ENCODE measurements at regions not wholly inside any gene's neighbourhood (a gene's known extent, or its start where the extent isn't known, plus 50 kb on each side); places are given as distances from the start of the nearest gene placed in this dataset.

DNA sequence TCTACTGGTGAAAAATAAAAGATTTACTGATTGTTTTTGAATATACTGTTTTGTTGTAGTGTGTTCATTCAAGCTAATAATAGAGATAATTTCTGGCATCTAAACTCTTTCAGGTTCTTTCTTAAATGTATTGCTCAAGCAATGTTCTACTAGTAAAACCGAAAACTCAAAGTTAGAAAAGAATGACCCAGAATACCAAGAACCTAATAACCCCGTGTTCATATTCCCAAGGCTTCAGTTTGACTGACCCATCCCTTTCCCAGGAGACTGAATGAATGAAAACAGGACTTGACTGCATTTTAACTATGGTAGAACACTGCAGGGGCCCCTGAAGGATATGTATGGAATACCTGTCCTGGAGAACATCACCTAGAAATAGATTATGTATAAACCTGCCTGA, 375.3 kb downstream of the MAFB start:
- H3K36me3 Mint-ChIP-seq = no peaks in the 10 kb centered on the region
- no peaks in the 10 kb centered on the region for H3K4me1 Mint-ChIP-seq
- DNase-seq = no peak
- H3K27ac Mint-ChIP-seq = no peak overlapping the region
- peaks cover 2 to 10% (median 4%) of the 10 kb centered on the region in 3 donors for H3K27me3 Mint-ChIP-seq (ENCODE audit: low read depth in 3 of 3)
- no peak overlapping the region for H3K4me3 Mint-ChIP-seq
- peaks cover 0 to 3% (median 0%) of the 10 kb centered on the region in 6 donors for H3K9me3 Mint-ChIP-seq

DNA sequence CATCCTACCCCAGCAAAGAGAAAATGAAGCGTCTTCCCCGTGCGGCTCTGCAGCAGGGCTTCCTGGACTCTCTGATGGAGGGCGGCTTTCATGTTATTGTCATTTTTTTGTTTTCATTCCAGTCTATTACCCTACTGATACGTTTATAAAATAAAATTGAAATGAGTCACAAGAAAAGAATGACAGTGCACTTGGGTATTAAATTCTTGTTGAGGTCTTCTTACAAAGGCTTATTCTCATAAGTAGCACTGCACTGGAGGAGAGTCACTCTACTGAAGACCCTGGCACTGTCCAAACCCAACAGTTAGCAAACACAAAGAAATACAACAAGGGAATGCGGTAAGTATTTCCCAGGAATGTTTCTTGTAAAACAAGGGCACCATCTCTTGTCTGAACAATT, 379.3 kb downstream of the MAFB start:
- no peak for DNase-seq
- Mint-ChIP-seq H3K4me1 (no peaks in the 10 kb centered on the region), H3K27ac (no peak overlapping the region), H3K9me3 (no peaks in the 10 kb centered on the region), H3K27me3 (ENCODE audit: low read depth in 3 of 3) (peaks cover 2 to 15% (median 4%) of the 10 kb centered on the region in 3 donors), H3K36me3 (no peaks in the 10 kb centered on the region), H3K4me3 (no peak overlapping the region)

DNA sequence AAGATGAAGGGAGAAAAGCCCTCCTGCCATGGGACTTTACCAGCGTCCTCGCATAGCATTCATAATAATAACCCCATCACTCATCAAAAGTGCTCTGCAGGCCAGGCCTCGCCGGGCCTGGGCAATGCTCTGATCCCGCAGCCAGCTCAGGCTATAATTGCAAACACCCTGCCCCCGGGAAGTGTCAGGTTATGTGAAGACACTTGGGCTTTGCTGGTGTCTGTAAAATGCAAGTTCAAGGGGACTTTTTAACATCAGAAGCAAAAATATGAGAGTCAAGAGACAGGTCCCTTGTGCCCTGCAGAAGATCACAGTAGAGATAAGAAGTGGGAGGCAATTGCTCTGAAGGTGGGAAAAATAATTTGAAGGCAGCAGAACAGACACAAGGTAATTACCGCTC, 381.0 kb downstream of the MAFB start:
- H3K27ac Mint-ChIP-seq = no peak overlapping the region
- no peaks in the 10 kb centered on the region for H3K9me3 Mint-ChIP-seq
- H3K36me3 Mint-ChIP-seq = no peaks in the 10 kb centered on the region
- H3K27me3 Mint-ChIP-seq (ENCODE audit: low read depth in 3 of 3) = peaks cover 2 to 15% (median 4%) of the 10 kb centered on the region in 3 donors
- DNase-seq = no peak
- H3K4me3 Mint-ChIP-seq = no peak overlapping the region
- H3K4me1 Mint-ChIP-seq = no peaks in the 10 kb centered on the region

DNA sequence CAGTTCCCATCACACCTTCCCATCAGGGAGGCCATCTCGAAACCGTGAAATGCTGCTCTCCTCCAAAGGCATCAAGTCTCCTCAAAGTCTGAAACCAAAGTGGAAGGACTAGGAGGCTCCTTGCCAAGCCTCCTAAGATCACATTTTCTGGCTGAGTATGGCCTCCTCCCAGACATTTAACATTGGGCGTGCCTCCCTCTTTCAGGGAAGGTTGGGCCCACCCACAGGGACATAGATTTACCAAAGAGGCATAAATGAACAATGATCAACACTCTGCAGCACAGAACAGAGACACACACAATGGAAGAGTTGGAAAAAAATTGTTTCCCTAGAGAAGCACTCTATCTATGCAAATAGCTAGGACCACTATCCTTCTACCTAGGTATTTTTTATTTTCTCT, 381.8 kb downstream of the MAFB start:
- H3K36me3 Mint-ChIP-seq = no peaks in the 10 kb centered on the region
- no peaks in the 10 kb centered on the region for H3K4me1 Mint-ChIP-seq
- H3K27me3 Mint-ChIP-seq (ENCODE audit: low read depth in 3 of 3) = peaks cover 2 to 15% (median 4%) of the 10 kb centered on the region in 3 donors
- DNase-seq = no peak
- no peaks in the 10 kb centered on the region for H3K9me3 Mint-ChIP-seq
- no peak overlapping the region for H3K4me3 Mint-ChIP-seq
- no peak overlapping the region for H3K27ac Mint-ChIP-seq

DNA sequence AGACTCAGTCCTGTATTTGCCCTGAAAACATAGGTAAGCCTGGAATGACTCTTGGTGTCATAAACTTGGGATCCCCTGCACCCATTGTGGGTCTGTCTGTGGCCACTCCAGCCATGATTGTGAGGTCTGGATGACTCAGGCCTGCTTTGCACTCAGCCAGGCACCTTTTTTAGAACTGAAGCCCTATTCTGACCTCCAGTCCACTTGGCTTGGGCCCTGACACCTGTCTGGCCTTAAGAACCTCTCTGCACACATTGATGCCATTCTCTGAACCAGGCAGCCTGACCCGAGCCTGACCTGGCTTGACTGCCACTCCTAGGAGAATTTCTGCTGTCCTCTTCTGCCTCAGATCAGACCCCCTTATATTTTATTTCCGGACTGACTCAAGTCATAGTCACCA, 383.7 kb downstream of the MAFB start:
- no peak for DNase-seq
- peaks cover 0 to 2% (median 0%) of the 10 kb centered on the region in 6 donors for H3K9me3 Mint-ChIP-seq
- H3K4me3 Mint-ChIP-seq = no peak overlapping the region
- no peaks in the 10 kb centered on the region for H3K36me3 Mint-ChIP-seq
- no peak overlapping the region for H3K27ac Mint-ChIP-seq
- peaks cover 2 to 8% (median 4%) of the 10 kb centered on the region in 3 donors for H3K27me3 Mint-ChIP-seq (ENCODE audit: low read depth in 3 of 3)
- H3K4me1 Mint-ChIP-seq = no peaks in the 10 kb centered on the region

DNA sequence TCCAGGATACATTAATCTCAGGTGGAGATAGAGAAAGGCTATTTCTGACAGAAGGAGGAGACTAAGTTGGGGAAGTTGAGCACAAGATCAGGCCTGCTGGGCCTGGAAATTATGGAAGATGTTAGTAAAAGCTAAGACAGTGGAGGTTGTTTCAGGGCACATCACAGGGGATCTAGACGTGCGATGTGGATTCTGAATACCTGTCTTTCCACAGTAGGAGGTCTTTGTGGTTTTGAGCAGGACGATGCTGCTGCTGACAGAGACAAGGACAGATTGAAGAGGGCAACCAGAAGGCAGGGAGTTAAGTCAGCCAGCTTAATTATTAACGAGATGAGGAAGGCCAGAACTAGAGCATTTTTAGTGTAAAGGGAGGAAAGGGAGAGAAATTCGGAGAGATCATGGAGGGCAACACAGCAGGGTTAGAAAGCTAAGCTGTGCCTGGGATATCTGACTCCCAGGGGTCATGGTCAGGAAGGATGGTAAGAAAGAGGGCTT, 384.9 kb downstream of the MAFB start:
- Mint-ChIP-seq H3K4me1 (no peaks in the 10 kb centered on the region), H3K36me3 (no peaks in the 10 kb centered on the region), H3K27ac (no peak overlapping the region), H3K9me3 (peaks cover 0 to 2% (median 0%) of the 10 kb centered on the region in 6 donors), H3K4me3 (no peak overlapping the region), H3K27me3 (ENCODE audit: low read depth in 3 of 3) (peaks cover 2 to 6% (median 4%) of the 10 kb centered on the region in 3 donors)
- DNase-seq = no peak

DNA sequence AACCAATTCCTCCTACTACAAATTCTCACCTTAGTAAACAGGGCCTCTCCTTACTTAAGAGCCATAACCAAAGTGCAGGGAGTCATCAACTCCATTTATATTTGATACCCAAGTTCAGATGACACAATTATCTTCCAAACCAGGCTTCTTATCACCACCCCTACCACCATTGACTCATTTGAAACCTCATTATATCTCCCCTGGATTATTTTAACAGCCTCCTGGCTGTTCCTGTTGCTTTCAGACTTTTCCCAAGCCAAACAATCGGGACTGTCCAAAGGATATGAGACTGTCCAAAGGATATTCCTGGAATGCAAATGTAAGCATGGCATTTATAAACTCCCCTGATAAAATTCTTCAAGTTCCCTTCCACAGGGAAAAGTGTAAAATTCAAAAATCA, 394.3 kb downstream of the MAFB start:
- Mint-ChIP-seq H3K4me1 (no peaks in the 10 kb centered on the region), H3K27me3 (ENCODE audit: low read depth in 3 of 3) (peaks cover 0 to 4% (median 0%) of the 10 kb centered on the region in 3 donors), H3K36me3 (no peaks in the 10 kb centered on the region), H3K9me3 (peaks cover 0 to 3% (median 0%) of the 10 kb centered on the region in 6 donors), H3K27ac (no peak overlapping the region), H3K4me3 (no peak overlapping the region)
- DNase-seq = no peak

DNA sequence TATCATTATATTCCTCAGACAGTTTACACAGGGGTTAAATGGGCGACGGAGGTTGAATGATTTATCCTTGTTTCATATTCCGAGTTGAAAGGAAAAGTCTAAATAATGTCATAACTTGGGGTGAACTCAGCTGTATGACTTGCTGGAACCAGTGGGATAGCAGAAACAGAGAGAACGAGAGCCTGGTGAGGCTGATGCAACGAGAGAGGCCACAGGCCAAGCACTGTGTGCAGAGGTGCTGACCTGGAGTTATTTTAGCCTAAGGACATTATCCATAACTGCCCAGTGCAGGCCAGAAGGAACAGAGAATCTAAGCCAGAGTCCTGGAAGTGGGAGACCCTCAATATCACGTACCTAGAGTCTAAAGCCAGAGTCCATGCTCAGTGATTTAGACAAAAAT, 394.9 kb downstream of the MAFB start:
- no peak overlapping the region for H3K27ac Mint-ChIP-seq
- peaks cover 0 to 3% (median 0%) of the 10 kb centered on the region in 6 donors for H3K9me3 Mint-ChIP-seq
- H3K4me3 Mint-ChIP-seq = no peak overlapping the region
- H3K27me3 Mint-ChIP-seq (ENCODE audit: low read depth in 3 of 3) = peaks cover 0 to 4% (median 0%) of the 10 kb centered on the region in 3 donors
- no peak for DNase-seq
- H3K4me1 Mint-ChIP-seq = no peaks in the 10 kb centered on the region
- H3K36me3 Mint-ChIP-seq = no peaks in the 10 kb centered on the region

DNA sequence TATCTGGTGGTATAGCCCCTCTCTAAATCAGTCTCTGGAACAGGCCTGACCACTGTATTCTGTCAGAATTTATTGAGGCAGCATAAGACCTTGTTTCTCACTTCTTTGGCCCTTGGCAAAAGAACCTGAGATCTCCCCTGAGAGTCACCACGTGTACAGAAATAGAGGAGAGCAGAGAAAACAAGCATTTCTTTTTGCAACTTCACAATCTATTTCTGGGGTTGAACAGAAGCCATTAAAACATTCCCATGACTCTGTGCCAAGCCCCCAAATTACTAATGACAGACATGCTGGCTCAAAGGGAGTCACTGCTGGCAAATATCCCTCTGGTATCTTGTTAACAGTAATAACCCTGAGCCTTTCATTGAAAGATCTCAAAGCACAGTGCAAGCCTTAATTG, 395.3 kb downstream of the MAFB start:
- Mint-ChIP-seq H3K4me3 (no peak overlapping the region), H3K4me1 (no peaks in the 10 kb centered on the region), H3K9me3 (peaks cover 0 to 3% (median 0%) of the 10 kb centered on the region in 6 donors), H3K27me3 (ENCODE audit: low read depth in 3 of 3) (peaks cover 0 to 4% (median 0%) of the 10 kb centered on the region in 3 donors), H3K27ac (no peak overlapping the region), H3K36me3 (no peaks in the 10 kb centered on the region)
- DNase-seq = no peak

DNA sequence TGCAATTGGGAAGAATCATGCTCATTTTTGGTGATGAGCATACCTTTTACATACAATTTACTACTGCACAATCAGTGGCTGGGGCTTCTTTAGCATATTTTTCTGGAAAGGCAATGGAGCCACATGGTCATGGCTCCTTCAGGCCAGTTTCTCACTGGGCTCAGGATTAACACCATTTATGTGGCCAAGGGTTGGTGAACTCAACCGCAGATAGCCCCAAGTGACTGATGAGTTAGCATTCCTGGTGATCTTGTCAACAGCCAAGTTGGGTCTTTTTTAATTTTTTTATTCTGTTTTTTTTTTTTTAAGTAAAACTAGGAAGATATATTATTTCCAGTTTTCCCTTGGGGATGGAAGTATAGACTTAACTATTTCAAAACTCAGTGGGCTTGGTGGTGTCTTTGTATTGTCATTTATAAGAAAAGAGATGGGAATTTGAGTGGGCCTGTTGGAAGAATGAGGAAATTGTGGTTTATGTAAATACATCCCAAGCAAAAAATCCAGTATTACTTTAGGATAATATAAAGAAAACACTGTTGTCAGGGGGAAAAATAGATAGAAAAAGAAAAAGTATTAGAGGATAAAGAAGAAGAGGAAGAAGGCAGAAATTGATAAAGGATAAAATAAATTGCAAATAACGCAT, 397.4 kb downstream of the MAFB start:
- peaks cover 0 to 4% (median 0%) of the 10 kb centered on the region in 6 donors for H3K9me3 Mint-ChIP-seq
- no peak overlapping the region for H3K4me3 Mint-ChIP-seq
- no peak overlapping the region for H3K27ac Mint-ChIP-seq
- H3K4me1 Mint-ChIP-seq = no peaks in the 10 kb centered on the region
- H3K27me3 Mint-ChIP-seq (ENCODE audit: low read depth in 3 of 3) = peaks cover 0 to 4% (median 0%) of the 10 kb centered on the region in 3 donors
- no peaks in the 10 kb centered on the region for H3K36me3 Mint-ChIP-seq
- no peak for DNase-seq

DNA sequence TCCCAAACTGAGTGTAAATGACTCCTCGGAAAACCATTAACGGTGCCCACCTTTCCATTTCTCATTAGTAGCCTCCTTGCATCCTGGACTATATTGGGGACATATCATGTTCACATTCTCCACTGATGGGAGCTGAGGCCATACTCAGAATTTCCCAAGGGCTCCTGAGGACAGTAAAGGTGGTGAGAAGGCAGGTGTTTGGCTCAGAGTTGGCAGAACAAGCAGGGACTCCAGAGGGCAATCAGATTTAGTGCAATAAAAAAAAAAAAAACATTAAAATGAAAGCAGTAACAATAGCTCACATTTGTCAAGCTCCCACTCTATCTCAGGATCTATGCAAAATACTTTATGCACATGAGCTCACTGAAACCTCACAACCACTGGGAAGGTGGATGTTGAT, 401.4 kb downstream of the MAFB start:
- H3K27me3 Mint-ChIP-seq (ENCODE audit: low read depth in 3 of 3) = peaks cover 0 to 2% (median 0%) of the 10 kb centered on the region in 3 donors
- DNase-seq = no peak
- H3K4me3 Mint-ChIP-seq = no peak overlapping the region
- H3K9me3 Mint-ChIP-seq = peaks cover 0 to 2% (median 0%) of the 10 kb centered on the region in 6 donors
- H3K4me1 Mint-ChIP-seq = no peaks in the 10 kb centered on the region
- no peaks in the 10 kb centered on the region for H3K36me3 Mint-ChIP-seq
- H3K27ac Mint-ChIP-seq = no peak overlapping the region

DNA sequence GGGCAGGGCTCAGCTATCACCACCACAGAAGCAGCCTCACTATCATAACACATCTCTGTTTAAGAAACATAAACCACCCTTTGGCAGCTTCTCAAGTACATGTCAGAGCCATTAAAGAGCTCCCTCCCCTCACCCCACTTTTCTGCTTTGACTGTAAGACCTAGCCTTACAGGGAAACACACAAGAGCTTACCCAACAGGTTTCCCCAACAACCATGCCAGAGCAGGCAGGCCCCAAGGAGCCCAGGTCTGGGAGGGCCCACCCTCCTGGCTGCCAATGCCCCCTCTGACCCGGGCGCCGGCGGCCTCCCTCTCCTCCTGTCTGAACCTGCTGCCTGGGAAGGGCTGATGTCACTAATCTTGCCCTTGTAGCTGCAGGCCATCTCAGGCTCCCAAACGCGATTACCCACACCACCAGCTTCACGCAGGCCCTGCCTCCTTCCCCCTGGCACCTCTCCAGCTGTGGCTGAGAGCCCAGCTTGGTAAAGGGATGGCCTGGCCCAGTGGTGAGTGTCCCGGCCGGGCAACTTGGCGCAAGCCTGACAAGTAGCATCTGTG, 402.0 kb downstream of the MAFB start:
- H3K4me1 Mint-ChIP-seq = no peaks in the 10 kb centered on the region
- peaks cover 0 to 3% (median 2%) of the 10 kb centered on the region in 3 donors for H3K27me3 Mint-ChIP-seq (ENCODE audit: low read depth in 3 of 3)
- H3K27ac Mint-ChIP-seq = no peak overlapping the region

DNA sequence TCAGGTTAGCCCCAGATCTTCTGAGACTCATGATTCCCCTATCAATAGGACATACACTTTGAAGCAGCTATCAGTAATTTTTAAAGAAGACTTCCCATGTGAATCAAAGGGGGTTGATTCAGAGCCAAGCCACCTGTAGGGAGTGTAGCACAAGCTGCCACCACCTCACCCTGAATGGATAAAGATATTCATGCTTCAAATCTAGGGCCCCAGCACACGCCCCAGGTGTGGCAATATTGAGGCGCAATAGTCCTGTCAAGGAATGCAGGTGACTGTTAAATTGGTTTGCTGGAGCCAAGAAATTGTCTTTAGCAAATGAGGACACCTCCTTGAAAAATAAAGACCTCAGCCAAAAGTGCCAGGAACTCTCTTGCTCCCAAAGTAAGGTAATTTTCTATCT, 404.4 kb downstream of the MAFB start:
- Mint-ChIP-seq H3K27me3 (ENCODE audit: low read depth in 3 of 3) (peaks cover 0 to 5% (median 2%) of the 10 kb centered on the region in 3 donors), H3K4me3 (no peak overlapping the region), H3K27ac (no peak overlapping the region), H3K9me3 (peaks cover 0 to 3% (median 0%) of the 10 kb centered on the region in 6 donors), H3K4me1 (no peaks in the 10 kb centered on the region), H3K36me3 (no peaks in the 10 kb centered on the region)
- no peak for DNase-seq

More for the DNA sequence above, 402.0 kb downstream of the MAFB start:
- H3K4me3 Mint-ChIP-seq = no peak overlapping the region
- H3K9me3 Mint-ChIP-seq = peaks cover 0 to 3% (median 0%) of the 10 kb centered on the region in 6 donors
- no peaks in the 10 kb centered on the region for H3K36me3 Mint-ChIP-seq
- DNase-seq = no peak

DNA sequence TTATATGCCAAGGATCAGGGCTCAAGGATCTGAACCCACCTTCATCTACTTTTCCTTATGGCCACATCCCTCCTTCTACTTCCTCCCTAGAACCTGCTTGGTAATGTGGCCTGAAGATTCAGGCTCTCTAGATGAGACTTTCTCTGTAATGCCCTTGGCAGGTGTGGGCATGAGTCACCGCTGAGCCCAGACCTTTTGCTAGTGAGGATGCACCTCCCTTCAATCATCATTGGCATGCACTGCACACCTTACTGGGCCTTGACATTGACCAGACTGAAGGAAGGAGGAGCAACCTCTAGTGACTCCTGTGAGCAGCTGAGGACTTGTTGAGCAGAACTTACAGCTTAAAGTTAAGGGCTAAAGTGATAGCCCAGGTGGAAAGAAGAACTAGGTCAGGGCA, 405.3 kb downstream of the MAFB start:
- Mint-ChIP-seq H3K27me3 (ENCODE audit: low read depth in 3 of 3) (peaks cover 0 to 5% (median 2%) of the 10 kb centered on the region in 3 donors), H3K36me3 (no peaks in the 10 kb centered on the region), H3K9me3 (peaks cover 0 to 3% (median 0%) of the 10 kb centered on the region in 6 donors), H3K27ac (no peak overlapping the region), H3K4me1 (no peaks in the 10 kb centered on the region), H3K4me3 (no peak overlapping the region)
- no peak for DNase-seq
